ENCODE measurements at regions not wholly inside any gene's neighbourhood (a gene's known extent, or its start where the extent isn't known, plus 50 kb on each side); places are given as distances from the start of the nearest gene placed in this dataset.
A peak's percentile ranks its signal among the peaks of the same experiment; 100 is the strongest.
"Not testable (repeated sequence)": the region's sequence is repeated elsewhere in the genome, so short reads cannot be mapped to it uniquely, and the experiment has no call there.

DNA sequence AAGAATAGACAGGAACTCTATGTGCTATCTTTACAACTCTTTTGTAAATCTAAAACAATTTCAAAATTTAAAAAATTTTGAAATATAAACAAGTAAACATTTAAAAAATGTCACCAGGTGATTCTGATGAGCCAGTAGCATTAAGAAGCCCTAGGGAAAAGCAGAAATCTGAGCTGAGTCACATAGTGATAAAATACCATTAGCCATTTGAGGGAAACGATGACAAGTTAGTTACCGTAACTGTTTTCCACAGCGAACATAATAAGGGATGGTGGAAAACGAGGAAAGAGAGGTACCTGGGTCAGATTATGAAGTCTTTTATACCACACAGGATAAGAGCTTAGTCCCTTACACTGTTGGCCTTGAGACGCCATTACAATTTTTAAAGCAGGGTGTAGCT is 55.5 kb downstream of the PRR15 start:
- DNase-seq: no peak

DNA sequence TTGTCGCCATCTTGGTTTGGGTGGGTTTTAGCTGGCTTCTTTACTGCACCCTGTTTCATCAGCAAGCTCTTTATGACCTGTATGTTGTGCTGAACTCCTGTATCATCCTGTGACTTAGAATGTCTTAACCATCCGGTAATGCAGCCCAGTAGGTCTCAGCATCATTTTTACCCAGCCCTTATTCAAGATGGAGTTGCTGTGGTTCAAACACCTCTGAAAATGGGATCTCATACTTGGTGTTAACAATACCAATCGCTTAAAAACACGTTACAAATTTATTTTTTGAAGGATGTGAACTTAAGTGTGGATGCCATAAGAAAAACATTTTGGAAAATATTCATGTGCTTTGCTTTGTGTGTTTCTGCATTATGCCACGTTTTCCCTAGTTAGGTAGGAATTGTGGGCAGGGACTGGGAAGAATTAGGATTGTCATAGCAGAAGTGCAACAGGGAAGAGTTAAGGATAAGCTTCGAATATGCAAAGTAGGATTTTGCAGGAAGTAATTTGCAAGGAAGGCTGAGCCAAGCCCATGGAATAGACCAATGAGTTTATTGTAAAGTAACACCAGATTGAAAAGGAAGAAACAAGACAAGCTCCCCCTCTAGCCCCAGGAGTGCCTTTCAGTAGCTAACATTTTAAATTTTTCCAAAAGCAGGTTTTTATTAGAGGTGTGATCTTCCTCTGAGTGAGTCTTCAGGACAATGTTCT is 56.4 kb downstream of the PRR15 start:
- no peak for DNase-seq

- DNase-seq: no peak
These were observed 56.9 kb downstream of the PRR15 start for GRCh38 chr7:29620556-29620930.

- no peak for DNase-seq
These were observed 59.0 kb downstream of the PRR15 start for GRCh38 chr7:29622335-29623265.

- DNase-seq: no peak
These were observed 60.3 kb downstream of the PRR15 start for GRCh38 chr7:29623973-29624372.

DNA sequence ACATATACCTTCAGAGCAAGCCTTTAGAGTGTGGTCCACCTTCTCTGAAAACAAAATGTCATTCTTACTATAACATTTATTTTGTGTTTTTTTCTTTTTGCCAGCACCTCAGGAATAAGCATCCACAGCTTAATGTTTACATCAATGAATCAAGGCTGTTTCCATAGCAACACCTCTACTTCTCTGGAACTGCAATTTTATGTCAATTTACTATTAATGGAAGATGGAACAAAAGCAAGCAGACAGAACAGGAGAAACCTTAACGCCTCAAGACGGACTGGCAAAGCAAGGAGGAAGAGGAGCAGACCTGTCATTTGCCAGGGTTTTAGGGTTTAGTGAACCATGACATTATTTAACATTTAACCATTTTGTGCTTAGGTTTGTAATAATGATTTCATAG is 63.1 kb downstream of the PRR15 start:
- DNase-seq: no peak

DNA sequence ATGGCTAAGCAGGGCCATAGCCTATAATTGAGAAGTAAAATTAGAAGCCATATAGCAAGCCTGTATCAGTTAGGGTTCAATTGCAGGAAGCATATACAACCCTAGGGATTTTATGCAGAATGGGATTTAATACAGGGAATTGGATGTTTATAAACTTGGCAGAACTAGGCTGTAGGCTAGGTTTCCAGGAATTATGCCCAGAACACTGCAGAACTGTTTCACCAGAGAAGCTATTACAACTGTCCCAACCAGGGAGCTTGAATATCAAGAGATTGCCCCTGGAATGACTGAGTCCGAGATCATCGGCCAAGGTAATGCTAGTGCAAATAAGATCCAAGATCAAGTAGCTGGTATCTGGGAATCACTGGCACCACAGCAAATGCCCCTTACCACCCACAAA is 64.0 kb downstream of the PRR15 start:
- no peak for DNase-seq

- DNase-seq: no peak
These were observed 65.9 kb downstream of the PRR15 start for GRCh38 chr7:29629507-29629906.

- DNase-seq: peak; percentile 77
These were observed 71.7 kb downstream of the PRR15 start for GRCh38 chr7:29635067-29636008.

DNA sequence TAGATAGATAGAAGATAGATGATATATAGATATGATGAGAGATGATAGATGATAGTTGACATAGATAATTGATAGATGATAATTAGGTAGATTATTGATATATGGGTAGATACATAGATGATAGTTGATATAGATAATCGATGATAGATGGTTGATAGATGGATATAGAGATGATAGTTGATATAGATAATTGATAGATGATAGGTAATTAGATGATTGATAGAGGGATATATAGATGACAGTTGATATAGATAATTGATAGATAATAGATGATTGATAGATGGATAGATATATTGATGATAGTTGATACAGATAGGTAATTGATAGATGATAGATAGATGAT is 72.3 kb downstream of the PRR15 start:
- DNase-seq: no peak

DNA sequence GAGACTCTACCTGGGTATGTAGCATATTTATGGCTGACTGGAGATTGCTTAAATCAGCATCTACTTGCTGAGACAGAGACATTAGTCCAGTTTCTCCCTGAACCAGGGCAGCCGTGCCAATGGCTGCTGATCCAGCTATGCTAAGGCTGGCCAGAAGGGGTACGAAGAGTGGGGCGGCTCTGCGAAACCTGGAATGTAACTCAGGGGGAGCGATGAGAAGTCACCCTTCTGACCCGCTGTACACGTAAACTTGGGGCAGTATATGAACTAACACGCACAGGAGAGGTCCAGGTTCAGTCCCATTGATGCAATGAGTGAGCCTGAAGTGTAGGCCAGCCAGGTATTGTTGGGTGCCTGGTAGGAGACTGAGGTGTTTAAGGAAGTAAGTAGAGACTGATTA is 73.7 kb downstream of the PRR15 start:
- no peak for DNase-seq

GRCh38 chr7:29638841-29639240 is 75.2 kb downstream of the PRR15 start:
- DNase-seq: not testable (repeated sequence)

GRCh38 chr7:29639386-29639785 is 75.8 kb downstream of the PRR15 start:
- no peak for DNase-seq

DNA sequence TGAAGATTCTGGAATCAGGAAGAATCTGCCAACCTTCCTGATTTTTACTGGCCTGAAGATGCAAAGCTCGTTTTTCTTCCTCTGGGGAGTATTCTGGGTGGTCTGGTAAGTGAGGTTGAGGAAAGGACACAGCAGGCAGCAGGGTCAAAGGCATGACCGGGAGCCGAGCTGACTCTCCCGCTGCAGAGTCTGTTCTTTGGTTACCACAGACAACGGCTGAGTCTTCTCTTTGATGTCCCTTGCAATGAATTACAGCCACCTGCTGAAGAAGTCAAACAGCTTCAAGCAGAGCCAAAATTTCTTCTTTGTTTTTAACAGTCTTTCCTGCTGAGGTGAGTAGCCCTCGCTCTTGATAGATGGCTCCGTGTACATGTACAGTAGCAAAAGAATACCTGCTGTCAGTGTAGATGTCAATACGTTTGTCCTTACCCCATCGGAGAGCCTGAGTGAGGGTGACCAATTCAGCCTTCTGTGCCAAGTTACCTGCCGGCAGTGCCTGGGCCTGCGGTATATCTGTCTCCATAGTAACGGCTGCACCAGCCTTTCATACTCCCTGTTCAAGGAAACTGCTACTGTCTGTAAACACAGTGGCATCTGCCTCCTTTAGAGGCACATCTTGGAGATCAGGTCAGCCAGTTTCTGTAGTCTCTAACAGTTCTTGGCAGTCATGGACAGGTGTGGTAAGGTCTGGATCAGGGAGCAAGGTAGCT is 76.4 kb downstream of the PRR15 start:
- DNase-seq: no peak

GRCh38 chr7:29641651-29642050 is 78.0 kb downstream of the PRR15 start:
- no peak for DNase-seq

- DNase-seq: no peak
These were observed 79.0 kb downstream of the PRR15 start for GRCh38 chr7:29642494-29643155.

DNA sequence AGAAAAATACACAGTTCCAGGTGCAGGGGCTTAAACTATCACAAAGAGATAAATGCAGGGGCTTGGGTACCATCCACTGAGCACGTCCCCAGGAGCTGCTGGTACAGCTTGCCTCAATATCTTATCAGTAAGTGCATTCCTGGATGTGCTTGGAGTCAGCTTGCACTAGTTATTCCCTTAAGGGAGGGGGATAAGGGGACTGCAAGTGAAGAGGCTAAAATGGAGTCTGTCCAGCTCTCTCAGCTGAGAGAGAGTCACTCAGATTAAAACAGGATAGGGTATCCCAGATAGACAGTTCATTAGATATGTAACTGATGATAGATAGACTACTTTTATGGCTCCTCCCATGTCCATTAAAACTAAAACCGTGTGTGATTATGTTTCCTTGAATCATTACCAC is 82.5 kb downstream of the PRR15 start:
- DNase-seq: not testable (repeated sequence)

DNA sequence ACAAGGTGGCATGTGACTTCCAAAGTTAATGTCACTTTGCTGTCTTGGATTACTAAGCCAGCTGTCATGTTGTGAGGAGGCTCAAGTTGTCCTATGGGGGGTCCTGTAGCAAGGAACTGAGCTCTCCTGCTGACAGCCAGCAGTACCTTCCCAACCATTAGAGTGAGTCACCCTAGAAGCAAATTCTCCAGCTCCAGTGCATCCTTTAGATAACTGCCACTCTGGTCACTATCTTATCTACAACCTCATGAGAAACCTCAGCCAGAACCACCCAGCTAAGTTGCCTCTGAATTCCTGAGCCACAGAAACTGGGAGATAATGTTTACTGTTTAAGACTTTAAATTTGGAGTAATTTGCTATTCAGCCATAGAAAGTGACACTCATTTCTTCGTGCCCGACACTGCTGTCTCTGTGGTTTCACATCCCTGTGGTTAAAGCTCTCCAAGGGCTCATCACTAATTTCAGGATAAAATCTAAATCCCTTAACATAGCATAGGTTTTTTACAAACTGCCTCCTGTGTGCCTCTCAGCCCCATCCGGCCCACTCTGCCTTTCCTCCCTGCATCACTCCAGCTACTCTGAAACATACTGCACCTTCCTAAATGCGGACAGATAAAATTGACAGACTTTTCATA is 83.5 kb downstream of the PRR15 start:
- peak; percentile 76 for DNase-seq

DNA sequence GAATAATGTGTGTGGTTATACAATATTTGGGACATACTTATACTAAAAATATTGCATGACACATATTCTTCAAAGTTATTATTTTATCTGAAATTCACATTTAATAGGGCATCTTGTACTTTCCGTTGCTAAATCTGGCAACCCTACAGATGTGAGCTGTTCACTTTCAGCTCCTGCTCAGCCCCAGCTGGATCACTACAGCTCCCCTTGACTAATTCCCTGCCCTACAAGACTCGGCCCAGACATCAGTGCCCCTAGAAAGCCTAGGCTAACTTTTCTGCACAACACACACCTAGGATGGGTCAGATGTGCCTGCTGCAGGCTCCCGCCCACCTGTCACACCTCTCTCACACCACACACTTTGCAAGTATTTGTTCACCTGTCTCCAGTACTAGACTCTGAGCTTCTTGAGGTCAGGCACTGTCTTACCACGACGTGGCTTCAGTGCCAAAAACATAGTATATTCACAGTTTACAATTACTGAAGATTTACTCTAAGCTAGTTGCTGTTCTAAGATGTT is 84.1 kb downstream of the PRR15 start:
- not testable (repeated sequence) for DNase-seq

DNA sequence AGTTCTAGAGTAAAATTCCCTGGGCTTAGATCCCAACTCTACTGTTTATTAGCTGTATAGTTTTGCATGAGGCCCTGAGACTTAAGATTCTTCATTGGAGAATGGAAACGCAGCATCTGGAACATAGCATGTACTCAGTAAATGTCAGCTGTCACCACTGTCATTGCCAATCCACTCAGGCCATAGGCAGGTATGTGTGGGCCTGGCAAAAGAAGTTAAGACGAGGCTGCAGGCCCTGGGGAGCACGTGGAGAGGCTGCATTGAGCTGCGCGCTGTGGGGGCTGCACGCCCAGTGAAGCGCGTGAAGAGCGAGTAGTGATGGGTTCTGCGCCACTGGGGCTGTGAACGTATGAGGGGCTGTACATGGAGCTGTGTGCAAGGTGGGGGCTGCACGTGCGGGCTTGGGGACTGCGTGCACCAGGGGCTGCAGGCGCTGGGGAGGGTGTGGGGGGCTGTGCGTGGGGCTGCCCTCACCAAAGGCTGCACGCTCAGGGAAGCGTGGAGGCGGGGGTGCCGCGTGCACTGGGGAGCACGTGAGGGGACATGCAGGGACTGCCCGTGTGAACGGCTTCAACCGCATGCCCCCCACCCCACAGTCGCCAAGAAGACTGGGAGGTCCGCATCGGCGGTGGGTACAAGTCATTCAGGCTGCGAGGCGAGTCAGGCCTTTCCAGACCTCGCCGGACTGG is 85.5 kb downstream of the PRR15 start:
- no peak for DNase-seq

GRCh38 chr7:29649876-29650275 is 86.2 kb downstream of the PRR15 start:
- DNase-seq: no peak

All from hematopoietic multipotent progenitor cell treated with erythropoietin and hydrocortisone succinate and interleukin-3 and kit ligand, for 8 days (in vitro differentiated cells).